HG03175 (cell line): ENCODE measurements at regions not wholly inside any gene's neighbourhood (a gene's known extent, or its start where the extent isn't known, plus 50 kb on each side); places are given as distances from the start of the nearest gene placed in this dataset.
"Not testable (repeated sequence)": the region's sequence is repeated elsewhere in the genome, so short reads cannot be mapped to it uniquely, and the experiment has no call there.

Experiments
- ATAC-seq: cut with Tn5 transposase; IDR thresholded peaks from one replicate; pipeline ENCODE4 v1.9.1; 2021; ENCODE audit warnings: mild to moderate bottlenecking, moderate library complexity; ENCODE audit not compliant: unreplicated experiment

DNA sequence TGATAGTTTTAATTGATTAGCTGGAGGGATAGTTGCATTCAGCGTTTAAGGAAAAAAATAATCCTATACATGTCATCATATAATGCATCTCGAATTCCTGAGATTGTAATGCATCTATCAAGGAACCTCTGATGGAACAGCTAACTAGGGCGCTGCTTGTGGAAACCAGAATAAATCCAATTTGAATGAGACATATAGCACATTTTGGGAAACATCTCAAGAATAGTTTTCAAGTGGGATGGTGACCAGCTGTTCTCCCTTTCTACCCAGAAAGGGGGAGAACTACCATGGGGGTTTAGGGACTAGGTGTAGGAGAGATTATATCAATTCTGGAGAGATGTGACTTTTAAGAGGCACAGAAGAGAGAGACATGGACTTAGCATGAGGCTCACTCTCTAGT, 319.3 kb upstream of the BRINP1 start:
- no peak for ATAC-seq

DNA sequence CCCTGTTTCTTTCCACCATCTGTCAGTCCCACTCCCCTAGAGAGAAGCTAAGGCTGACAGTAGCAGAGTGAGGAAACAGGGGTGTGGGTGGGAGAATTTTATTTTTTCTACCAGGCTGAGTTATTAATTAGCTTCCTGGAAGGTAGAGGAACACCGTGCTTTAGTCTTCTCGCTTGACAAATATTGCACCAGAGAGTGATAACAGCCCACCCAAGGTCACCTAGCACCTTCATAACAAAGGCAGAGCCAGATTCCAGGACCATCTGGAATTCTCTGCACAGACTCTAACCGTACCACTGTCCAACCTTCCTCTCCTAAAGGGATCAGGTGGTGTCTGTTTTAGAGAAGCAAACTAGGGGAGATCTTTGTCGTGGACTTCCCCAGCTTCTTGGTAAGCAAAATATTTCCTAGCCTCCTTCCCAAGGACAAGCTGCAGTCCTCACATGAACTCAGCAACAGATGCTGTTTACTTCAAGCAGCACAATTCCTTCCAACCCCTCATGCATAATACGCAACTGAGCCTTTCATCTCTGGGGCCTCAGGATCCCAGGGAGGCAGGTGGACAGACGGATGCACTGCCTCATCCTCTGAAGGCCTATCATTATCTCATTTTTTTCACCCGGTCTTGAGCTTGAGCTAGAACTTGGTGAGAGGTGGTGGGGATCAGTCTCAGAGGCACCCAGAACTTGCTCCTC, 308.7 kb upstream of the BRINP1 start:
- no peak for ATAC-seq

DNA sequence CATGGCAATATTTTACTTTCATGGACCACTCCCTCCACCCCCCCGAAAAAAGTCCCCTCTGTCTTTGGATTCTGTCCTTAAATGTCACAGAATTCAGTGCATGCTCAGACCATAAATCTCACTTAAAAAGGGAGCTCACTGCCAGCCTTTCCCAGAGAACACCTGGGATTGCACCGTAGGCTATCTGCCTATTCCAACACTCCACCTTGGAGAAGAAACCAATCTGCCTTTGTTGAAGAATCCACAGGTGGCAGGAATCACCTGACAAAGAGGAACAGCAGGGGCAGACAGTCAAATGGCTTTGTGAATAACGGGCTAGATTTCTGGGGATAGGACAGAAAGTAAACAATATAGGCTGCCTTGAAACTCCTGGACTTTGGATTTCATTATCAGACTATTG, 306.7 kb upstream of the BRINP1 start:
- ATAC-seq: no peak

GRCh38 chr9:119672763-119673162, 303.5 kb upstream of the BRINP1 start:
- ATAC-seq: not testable (repeated sequence)

GRCh38 chr9:119667916-119668315, 298.7 kb upstream of the BRINP1 start:
- ATAC-seq: no peak

GRCh38 chr9:119667163-119667562, 297.9 kb upstream of the BRINP1 start:
- no peak for ATAC-seq

- ATAC-seq: no peak
Measured at GRCh38 chr9:119662329-119662728, 293.1 kb upstream of the BRINP1 start.

DNA sequence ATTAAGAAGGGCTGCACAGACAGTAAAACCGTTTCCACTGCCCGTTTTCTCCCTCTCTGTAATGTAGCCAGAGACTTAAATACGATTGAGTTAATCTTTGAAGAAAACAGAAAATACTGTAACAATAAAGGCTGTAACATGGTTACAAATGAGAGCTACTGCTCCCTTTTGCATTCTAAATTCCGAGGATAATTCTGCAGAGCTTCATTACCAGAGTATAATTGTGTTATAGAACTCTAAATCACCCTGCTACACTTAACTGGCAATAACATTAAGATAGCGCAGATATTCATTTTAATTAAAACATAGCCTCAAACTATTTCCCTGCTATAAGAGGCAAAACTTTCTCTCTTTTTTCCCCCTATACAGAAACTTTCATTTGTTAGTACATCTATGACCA, 283.7 kb upstream of the BRINP1 start:
- ATAC-seq: no peak

DNA sequence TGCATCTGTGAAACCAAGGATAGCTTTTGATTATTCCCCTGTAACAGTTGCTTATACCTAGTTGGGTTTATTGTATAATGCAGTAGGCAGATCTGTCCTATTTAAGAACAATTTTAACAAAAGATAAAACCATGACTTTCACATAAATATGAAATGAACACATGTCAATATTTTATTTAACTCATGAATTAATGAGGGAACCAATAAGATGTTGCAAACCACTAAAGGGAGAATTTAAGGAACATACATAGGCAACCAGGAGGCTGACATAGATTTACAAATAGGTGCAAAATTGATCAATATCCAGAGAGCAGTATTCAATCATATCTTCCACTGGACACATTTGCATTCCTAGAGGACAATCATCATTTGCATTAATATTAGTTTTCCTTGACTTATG, 280.0 kb upstream of the BRINP1 start:
- no peak for ATAC-seq

DNA sequence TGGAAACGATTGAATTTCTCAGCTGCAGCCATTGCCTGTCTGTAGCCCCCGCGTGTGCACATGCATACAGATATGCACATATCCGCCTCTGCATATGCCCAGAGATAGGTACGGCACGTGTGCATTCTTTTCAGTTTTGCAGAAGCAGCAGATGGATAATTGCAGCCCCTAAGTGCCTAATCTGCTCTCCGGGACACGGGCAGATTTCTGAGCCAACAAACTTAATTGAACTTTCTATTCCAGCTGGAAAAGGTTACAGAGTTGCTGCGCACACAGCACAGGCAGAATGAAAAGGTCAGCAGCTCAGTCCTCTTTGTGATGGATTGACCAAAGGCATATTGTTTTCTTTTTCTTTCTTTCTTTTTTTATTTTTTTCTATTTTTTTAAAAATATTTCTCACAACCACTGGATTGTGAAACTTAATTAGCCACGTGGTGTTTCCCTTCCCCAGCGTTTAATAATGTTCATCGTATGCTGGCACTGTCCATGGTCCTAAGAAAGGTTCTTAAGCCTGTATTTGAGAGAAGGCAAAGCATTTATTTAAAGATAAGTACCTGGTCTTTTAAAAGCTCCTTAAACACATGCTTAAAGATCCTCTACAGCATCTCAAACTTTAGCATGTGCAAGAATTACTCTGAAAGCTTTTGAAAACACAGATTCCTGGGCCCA, 270.2 kb upstream of the BRINP1 start:
- no peak for ATAC-seq

GRCh38 chr9:119634006-119634405, 264.8 kb upstream of the BRINP1 start:
- no peak for ATAC-seq

- no peak for ATAC-seq
Measured at GRCh38 chr9:119611565-119611964, 242.3 kb upstream of the BRINP1 start.

DNA sequence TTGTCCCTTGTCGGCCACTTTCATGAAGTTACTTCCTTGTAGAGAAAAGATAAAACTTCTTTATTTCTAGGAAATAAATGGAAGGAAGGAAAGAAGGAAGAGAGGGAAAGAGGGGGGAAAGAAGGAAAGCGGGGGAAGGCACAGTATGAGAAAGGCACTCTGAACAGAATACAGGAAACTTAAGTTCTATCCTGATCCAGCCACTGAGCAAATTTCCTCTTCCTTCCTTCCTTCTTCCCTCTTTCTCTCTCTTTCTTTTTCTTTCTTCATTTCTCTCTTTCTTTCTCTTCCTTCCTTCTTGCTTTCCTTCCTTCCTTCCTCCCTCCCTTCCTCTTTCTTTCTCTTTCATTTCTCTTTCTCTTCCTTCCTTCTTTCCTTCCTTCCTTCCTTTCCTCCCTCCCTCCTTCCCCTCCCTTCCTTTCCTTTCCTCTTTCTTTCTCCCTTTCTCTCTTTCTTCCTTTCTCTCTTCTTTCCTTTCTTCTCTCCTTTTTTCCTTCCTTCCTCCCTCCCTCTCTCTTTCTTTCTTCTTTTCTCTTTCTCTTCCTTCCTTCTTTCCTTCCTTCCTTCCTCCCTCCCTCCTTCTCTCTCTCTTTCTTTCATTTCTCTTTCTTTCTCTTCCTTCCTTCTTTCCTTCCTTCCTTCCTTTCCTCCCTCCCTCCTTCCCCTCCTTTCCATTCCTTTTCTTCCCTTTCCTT, 240.2 kb upstream of the BRINP1 start:
- ATAC-seq: no peak

- ATAC-seq: no peak
Measured at GRCh38 chr9:119601632-119602031, 232.4 kb upstream of the BRINP1 start.

DNA sequence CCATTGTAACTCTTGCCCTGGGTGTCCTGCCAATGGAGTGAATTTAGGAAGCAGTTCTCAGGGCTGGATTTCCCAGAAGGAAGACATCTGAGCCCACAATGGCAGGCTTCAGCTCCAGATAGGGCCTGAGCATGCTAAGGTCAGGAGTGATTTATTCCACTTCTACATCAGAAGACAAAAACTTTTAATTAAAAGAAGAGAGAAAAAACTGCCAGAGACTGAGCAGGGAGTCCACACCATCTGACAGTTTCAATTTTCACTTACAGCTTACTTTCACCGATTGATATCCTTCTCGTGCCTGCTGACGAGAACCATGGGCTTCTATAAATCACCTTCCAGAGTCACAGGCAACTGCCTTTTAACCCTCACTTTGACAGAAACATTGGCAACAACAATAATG, 228.3 kb upstream of the BRINP1 start:
- ATAC-seq: no peak

DNA sequence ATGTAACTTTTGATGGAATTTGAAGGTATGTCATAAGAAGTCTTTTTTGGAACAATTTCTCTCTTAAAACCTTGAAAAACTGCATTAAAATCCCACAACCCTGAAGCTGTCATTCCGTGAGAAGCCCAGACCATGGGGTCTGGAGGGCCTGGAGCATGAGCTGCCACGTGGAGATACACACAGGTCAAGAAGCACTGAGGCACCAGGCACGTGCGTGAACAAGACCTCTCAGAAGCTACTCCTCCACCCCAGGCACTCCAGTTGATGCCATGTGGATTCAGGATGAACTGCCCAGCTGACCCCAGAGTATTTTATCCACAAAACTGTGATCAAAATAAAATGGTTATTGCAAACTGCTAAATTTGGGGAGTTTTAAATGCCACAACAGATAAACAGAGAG, 227.5 kb upstream of the BRINP1 start:
- no peak for ATAC-seq

DNA sequence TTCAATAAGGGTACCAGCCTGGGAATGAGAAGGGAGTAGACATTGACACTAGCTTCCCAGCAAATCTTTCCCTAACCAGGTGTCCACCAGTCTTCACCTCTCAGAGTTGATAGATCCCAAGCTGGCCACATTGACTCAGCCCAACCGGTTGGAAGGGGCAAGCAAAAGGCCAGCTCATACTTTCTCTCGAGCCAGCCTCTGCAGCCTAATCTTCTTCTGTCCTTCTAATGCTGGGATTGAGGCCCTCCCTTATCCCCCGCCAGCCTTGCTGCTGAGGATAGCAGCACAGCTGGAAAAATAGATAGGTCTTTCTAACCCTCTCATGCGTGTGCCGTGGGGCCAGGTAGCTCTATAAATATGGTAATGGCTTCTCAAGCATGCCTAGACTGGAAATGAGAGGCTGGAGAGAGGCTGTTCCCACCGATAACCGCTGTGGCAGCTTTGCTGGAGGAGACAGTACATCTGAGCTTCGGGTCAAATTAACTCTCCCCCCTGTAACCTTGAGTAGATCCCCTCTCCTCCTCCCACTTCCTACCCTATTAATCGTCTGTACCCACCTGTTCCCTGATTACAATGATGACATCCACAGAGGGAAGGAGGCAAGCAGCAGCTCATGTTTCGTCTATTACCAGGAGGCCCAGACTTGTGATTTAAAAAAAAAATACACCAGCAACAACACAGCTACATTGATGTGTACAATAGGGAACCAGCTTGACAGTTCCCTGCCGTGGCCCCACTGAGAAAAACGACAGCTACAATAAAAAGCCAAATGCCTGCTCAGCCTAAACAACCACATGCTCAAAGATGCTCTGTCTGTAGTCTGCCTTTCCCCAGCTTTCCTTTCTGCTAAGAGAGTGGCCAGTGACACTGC, 219.9 kb upstream of the BRINP1 start:
- ATAC-seq: no peak

GRCh38 chr9:119577881-119578280, 208.6 kb upstream of the BRINP1 start:
- no peak for ATAC-seq

DNA sequence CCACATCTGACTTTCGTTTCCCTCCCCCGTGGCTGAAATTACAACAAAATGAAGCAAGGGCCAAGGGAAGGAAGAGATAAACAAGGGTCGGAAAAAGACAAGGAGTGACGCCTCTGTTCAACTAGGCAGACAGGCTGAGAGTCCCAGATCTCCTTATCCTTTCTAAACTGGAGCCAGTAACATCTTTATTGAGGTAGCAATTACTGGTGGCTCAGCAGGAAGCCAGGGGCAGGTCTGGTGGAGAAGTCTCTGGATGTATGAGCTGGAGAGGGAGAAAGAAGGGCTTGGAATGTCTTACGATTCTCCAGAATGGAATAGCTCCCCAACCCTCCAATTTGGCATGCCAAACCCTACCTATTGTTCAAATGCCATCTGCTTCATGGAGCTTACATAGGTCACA, 190.8 kb upstream of the BRINP1 start:
- no peak for ATAC-seq

- no peak for ATAC-seq
Measured at GRCh38 chr9:119559056-119559455, 189.8 kb upstream of the BRINP1 start.
